Neural progenitor cell (in vitro differentiated cells): ENCODE measurements at regions not wholly inside any gene's neighbourhood (a gene's known extent, or its start where the extent isn't known, plus 50 kb on each side); places are given as distances from the start of the nearest gene placed in this dataset.

ENCODE experiments used
- DNase-seq: peaks from one replicate; pipeline ENCODE4 v3.0.0-alpha.2; 2016; ENCODE audit warnings: low spot score
- H2AFZ ChIP-seq: fragments of 200-600 bp; sonication (generic); replicated peaks from 2 replicates; pipeline ENCODE4 v1.6.1; 2016; ENCODE audit warnings: antibody characterized with exemption
- H3F3A ChIP-seq: fragments of 200-600 bp; sonication (generic); 2 replicates; pipeline ENCODE4 v1.6.1; 2016; ENCODE audit warnings: antibody characterized with exemption, low read depth
- H3K27ac ChIP-seq: fragments of 200-600 bp; sonication (generic); 2 replicates; pipeline ENCODE4 v1.5.1; 2016; ENCODE audit warnings: mild to moderate bottlenecking
- H3K27me3 ChIP-seq: fragments of 200-600 bp; sonication (generic); 2 replicates; pipeline ENCODE4 v1.6.1; 2016; ENCODE audit warnings: mild to moderate bottlenecking, moderate library complexity
- H3K36me3 ChIP-seq: fragments of 200-600 bp; sonication (generic); 2 replicates; pipeline ENCODE4 v1.5.1; 2016
- H3K4me1 ChIP-seq: fragments of 200-600 bp; sonication (generic); 2 replicates; pipeline ENCODE4 v1.6.1; 2016; ENCODE audit warnings: mixed run types
- H3K4me2 ChIP-seq: fragments of 200-600 bp; sonication (generic); 2 replicates; pipeline ENCODE4 v1.6.1; 2016
- H3K4me3 ChIP-seq: fragments of 200-600 bp; sonication (generic); 2 replicates; pipeline ENCODE4 v1.5.1; 2016
- H3K79me2 ChIP-seq: fragments of 200-600 bp; sonication (generic); 2 replicates; pipeline ENCODE4 v1.6.1; 2016; ENCODE audit warnings: low read depth
- H3K9ac ChIP-seq: fragments of 200-600 bp; sonication (generic); 2 replicates; pipeline ENCODE4 v1.6.1; 2016
- H3K9me3 ChIP-seq: fragments of 200-600 bp; sonication (generic); 2 replicates; pipeline ENCODE4 v1.5.1; 2016; ENCODE audit warnings: low read depth
- H4K20me1 ChIP-seq: fragments of 200-600 bp; sonication (generic); 2 replicates; pipeline ENCODE4 v1.6.1; 2016; ENCODE audit warnings: low read depth
- H3K27ac Mint-ChIP-seq: 3 replicates; pipeline ENCODE4 v1.8.0; 2021; ENCODE audit warnings: mixed read lengths
- H3K27me3 Mint-ChIP-seq: 2 replicates; pipeline ENCODE4 v1.8.0; 2022; ENCODE audit warnings: low read depth, mild to moderate bottlenecking, inconsistent platforms, moderate library complexity, mixed read lengths; ENCODE audit not compliant: insufficient read depth
- H3K36me3 Mint-ChIP-seq: 3 replicates; pipeline ENCODE4 v1.8.0; 2021; ENCODE audit warnings: mixed read lengths
- H3K4me1 Mint-ChIP-seq: 3 replicates; pipeline ENCODE4 v1.8.0; 2021; ENCODE audit warnings: mixed read lengths
- H3K4me3 Mint-ChIP-seq: 3 replicates; pipeline ENCODE4 v1.8.0; 2021; ENCODE audit warnings: mild to moderate bottlenecking, moderate library complexity, mixed read lengths
- H3K9me3 Mint-ChIP-seq: 3 replicates; pipeline ENCODE4 v1.8.0; 2020; ENCODE audit warnings: mixed read lengths
- CTCF ChIP-seq: fragments of 200-600 bp; sonication (generic); IDR thresholded peaks from 2 replicates; pipeline ENCODE4 v1.5.1; 2017; ENCODE audit warnings: antibody characterized with exemption, mild to moderate bottlenecking
- EZH2 ChIP-seq: fragments of 200-600 bp; sonication (generic); IDR thresholded peaks from 2 replicates; pipeline ENCODE4 v1.6.1; 2017; ENCODE audit warnings: antibody characterized with exemption, mild to moderate bottlenecking, moderate library complexity
- EZH2phosphoT487 ChIP-seq: fragments of 200-600 bp; sonication (generic); IDR thresholded peaks from 2 replicates; pipeline ENCODE4 v1.6.1; 2017; ENCODE audit warnings: antibody characterized with exemption

DNA sequence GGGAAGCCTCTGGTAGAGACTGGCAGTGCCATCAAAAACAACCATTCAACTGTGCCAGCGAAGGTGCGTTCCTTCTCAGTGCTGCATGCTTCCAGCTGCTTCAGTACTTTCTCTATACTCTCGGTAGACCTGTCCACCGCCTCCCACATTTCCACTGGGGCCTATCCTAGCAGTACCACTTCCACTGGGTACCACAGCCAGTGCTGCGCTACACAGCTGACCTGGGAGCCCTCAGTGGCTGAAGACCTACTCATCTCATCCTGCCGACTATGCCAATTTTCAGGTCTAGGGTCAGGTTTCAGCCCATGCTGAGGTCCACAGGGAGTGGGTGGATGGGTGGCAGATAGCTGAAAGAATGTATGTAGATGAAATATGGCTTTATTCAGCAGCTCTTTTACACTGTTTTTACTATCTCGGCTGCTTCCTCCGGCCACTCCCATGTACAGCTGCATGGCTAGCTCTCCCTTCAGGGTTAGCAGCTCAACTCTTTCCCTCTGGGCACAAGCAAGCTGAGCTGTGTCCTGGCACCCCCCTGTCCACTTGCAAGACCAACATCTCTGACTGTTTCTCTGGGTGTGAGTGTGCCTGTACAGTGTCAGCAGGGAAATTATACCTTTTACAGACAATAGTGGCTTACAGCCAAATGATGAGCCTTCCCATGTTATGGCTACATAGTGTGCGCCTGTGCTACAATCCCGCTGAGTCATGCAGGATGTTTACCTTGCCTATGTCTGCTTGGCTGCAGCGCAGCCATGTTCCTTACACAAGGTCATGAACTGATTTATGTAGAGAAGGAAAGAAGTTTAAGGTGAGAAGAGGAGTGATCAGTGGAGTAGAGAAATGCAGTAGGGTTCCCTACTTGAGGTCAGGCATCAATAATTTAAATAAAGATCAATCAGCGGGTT, 125.7 kb upstream of the DDHD1 start:
- Mint-ChIP-seq H3K9me3 (peaks cover 25% of the 10 kb centered on the region), H3K4me3 (no peak overlapping the region), H3K27ac (no peak overlapping the region), H3K4me1 (no peaks in the 10 kb centered on the region), H3K36me3 (peaks cover 11% of the 10 kb centered on the region), H3K27me3 (peaks cover 2% of the 10 kb centered on the region)
- Histone ChIP-seq H3K27ac (no peak overlapping the region), H3K36me3 (no peaks in the 10 kb centered on the region), H2AFZ (no peak overlapping the region), H3K27me3 (no peaks in the 10 kb centered on the region), H4K20me1 (no peaks in the 10 kb centered on the region), H3K9ac (no peak overlapping the region), H3K9me3 (no peaks in the 10 kb centered on the region), H3K79me2 (no peaks in the 10 kb centered on the region), H3K4me1 (no peaks in the 10 kb centered on the region), H3K4me2 (no peak overlapping the region), H3F3A (no peaks in the 10 kb centered on the region), H3K4me3 (no peak overlapping the region)
- no peak for DNase-seq
- TF ChIP-seq EZH2 (no peak), CTCF (no peak), EZH2phosphoT487 (no peak)

DNA sequence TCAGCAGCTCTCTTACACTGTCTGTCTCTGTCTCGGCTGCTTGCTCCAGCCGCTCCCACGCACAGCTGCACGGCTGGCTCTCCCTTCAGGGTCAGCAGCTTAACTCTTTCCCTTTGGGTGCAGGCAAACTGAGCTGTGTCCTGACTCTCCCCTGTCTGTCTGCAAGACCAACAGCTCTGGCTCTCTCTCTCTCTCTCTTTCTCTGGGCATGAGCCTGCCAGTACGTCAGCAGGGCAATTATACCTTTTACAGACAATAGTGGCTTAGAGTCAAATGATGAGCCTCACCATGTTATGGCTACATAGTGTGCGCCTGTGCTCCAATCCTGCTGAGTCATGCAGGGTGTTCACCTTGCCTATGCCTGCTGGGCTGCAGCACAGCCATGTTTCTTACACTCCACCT, 120.5 kb upstream of the DDHD1 start:
- Histone ChIP-seq H3K4me3 (no peak overlapping the region), H3K9me3 (no peaks in the 10 kb centered on the region), H3K4me1 (no peaks in the 10 kb centered on the region), H3K4me2 (no peak overlapping the region), H3F3A (no peaks in the 10 kb centered on the region), H4K20me1 (no peaks in the 10 kb centered on the region), H3K27me3 (no peaks in the 10 kb centered on the region), H3K79me2 (no peaks in the 10 kb centered on the region), H2AFZ (no peak overlapping the region), H3K36me3 (no peaks in the 10 kb centered on the region), H3K9ac (no peak overlapping the region), H3K27ac (no peak overlapping the region)
- H3K4me3 Mint-ChIP-seq = no peak overlapping the region
- H3K36me3 Mint-ChIP-seq = no peaks in the 10 kb centered on the region
- no peaks in the 10 kb centered on the region for H3K4me1 Mint-ChIP-seq
- no peak for TF ChIP-seq EZH2
- no peak for TF ChIP-seq CTCF
- TF ChIP-seq EZH2phosphoT487 = no peak
- H3K9me3 Mint-ChIP-seq = peaks cover 10% of the 10 kb centered on the region
- no peak for DNase-seq
- peaks cover 2% of the 10 kb centered on the region for H3K27me3 Mint-ChIP-seq
- H3K27ac Mint-ChIP-seq = no peak overlapping the region

- H3F3A ChIP-seq = no peaks in the 10 kb centered on the region
- H3K4me3 ChIP-seq = no peak overlapping the region
- Mint-ChIP-seq H3K9me3 (peaks cover 41% of the 10 kb centered on the region), H3K27ac (no peak overlapping the region), H3K27me3 (peaks cover 2% of the 10 kb centered on the region), H3K36me3 (peaks cover 33% of the 10 kb centered on the region), H3K4me1 (peaks cover 14% of the 10 kb centered on the region), H3K4me3 (no peak overlapping the region)
- no peak overlapping the region for H3K4me2 ChIP-seq
- H3K9me3 ChIP-seq = no peaks in the 10 kb centered on the region
- H2AFZ ChIP-seq = no peak overlapping the region
- TF ChIP-seq EZH2phosphoT487 (no peak), EZH2 (no peak), CTCF (no peak)
- DNase-seq = no peak
- no peaks in the 10 kb centered on the region for H3K36me3 ChIP-seq
- no peaks in the 10 kb centered on the region for H3K79me2 ChIP-seq
- no peak overlapping the region for H3K27ac ChIP-seq
- H3K4me1 ChIP-seq = no peaks in the 10 kb centered on the region
- no peaks in the 10 kb centered on the region for H3K27me3 ChIP-seq
- no peak overlapping the region for H3K9ac ChIP-seq
- H4K20me1 ChIP-seq = no peaks in the 10 kb centered on the region
These were observed 111.9 kb upstream of the DDHD1 start for GRCh38 chr14:53265025-53265424.
